Neural cell (in vitro differentiated cells): ENCODE measurements at regions not wholly inside any gene's neighbourhood (a gene's known extent, or its start where the extent isn't known, plus 50 kb on each side); places are given as distances from the start of the nearest gene placed in this dataset.

ENCODE experiments used
- H2AFZ ChIP-seq: fragments of 200-600, 300-800 bp; sonication (generic), shearing (Covaris generic); 2 replicates; pipeline ENCODE4 v1.6.0; 2014; ENCODE audit warnings: low read depth, mild to moderate bottlenecking, antibody characterized with exemption, low read length, moderate library complexity
- H3F3A ChIP-seq: fragments of 200-600 bp; shearing (Covaris generic); 2 replicates; pipeline ENCODE4 v1.6.1; 2016; ENCODE audit warnings: mild to moderate bottlenecking, moderate library complexity, mixed read lengths, antibody characterized with exemption, low read length; ENCODE audit not compliant: insufficient read depth, poor library complexity, severe bottlenecking
- H3K27ac ChIP-seq: fragments of 200-600, 300-800 bp; sonication (generic), shearing (Covaris generic); 2 replicates; pipeline ENCODE4 v1.5.1; 2014; ENCODE audit warnings: mild to moderate bottlenecking, low read length, moderate library complexity
- H3K27me3 ChIP-seq: fragments of 300-800, 200-600 bp; sonication (generic), shearing (Covaris generic); 2 replicates; pipeline ENCODE4 v1.6.0; 2014; ENCODE audit warnings: mild to moderate bottlenecking, low read depth, low read length, moderate library complexity; ENCODE audit not compliant: insufficient read depth
- H3K36me3 ChIP-seq: fragments of 300-800, 200-600 bp; sonication (generic), shearing (Covaris generic); 2 replicates; pipeline ENCODE4 v1.5.1; 2014; ENCODE audit warnings: mild to moderate bottlenecking, antibody characterized with exemption, low read length, moderate library complexity; ENCODE audit not compliant: insufficient read depth
- H3K4me2 ChIP-seq: fragments of 300-800, 200-600 bp; sonication (generic), shearing (Covaris generic); 2 replicates; pipeline ENCODE4 v1.6.0; 2014; ENCODE audit warnings: mild to moderate bottlenecking, low read length
- H3K4me3 ChIP-seq: fragments of 300-800, 200-600 bp; sonication (generic), shearing (Covaris generic); 2 replicates; pipeline ENCODE4 v1.5.1; 2014; ENCODE audit warnings: mild to moderate bottlenecking, low read length, moderate library complexity
- H3K79me2 ChIP-seq: fragments of 200-600 bp; shearing (Covaris generic); replicated peaks from 2 replicates; pipeline ENCODE4 v1.6.0; 2014; ENCODE audit warnings: mild to moderate bottlenecking, low read length, moderate library complexity; ENCODE audit not compliant: insufficient read depth
- H3K9ac ChIP-seq: fragments of 300-800, 200-600 bp; sonication (generic), shearing (Covaris generic); 2 replicates; pipeline ENCODE4 v1.6.1; 2016; ENCODE audit warnings: mild to moderate bottlenecking, low read length, mixed read lengths
- H3K9me2 ChIP-seq: fragments of 200-600 bp; shearing (Covaris generic); 2 replicates; pipeline ENCODE4 v1.6.1; 2016; ENCODE audit warnings: mild to moderate bottlenecking, low read length, mixed read lengths; ENCODE audit not compliant: insufficient read depth
- H3K9me3 ChIP-seq: fragments of 200-600, 300-800 bp; sonication (generic), shearing (Covaris generic); 2 replicates; pipeline ENCODE4 v1.6.1; 2016; ENCODE audit warnings: mild to moderate bottlenecking, mixed run types, low read length, moderate library complexity, mixed read lengths
- H4K20me1 ChIP-seq: fragments of 200-600 bp; shearing (Covaris generic); 2 replicates; pipeline ENCODE4 v1.6.1; 2016; ENCODE audit warnings: mild to moderate bottlenecking, mixed run types; ENCODE audit not compliant: insufficient read depth
- EP300 ChIP-seq: fragments of 450-650 bp; conservative IDR thresholded peaks from 2 replicates; pipeline ENCODE4 v1.6.1; 2014; ENCODE audit warnings: antibody characterized with exemption, mild to moderate bottlenecking, moderate library complexity; ENCODE audit not compliant: poor library complexity, severe bottlenecking
- MXI1 ChIP-seq: fragments of 450-650 bp; conservative IDR thresholded peaks from 2 replicates; pipeline ENCODE4 v1.6.1; 2014; ENCODE audit warnings: antibody characterized with exemption, mild to moderate bottlenecking; ENCODE audit not compliant: poor library complexity, severe bottlenecking
- POLR2AphosphoS5 ChIP-seq: IDR thresholded peaks from 2 replicates; pipeline ENCODE4 v1.6.1; 2012
- RAD21 ChIP-seq: fragments of 450-650 bp; conservative IDR thresholded peaks from 2 replicates; pipeline ENCODE4 v1.6.1; 2014; ENCODE audit warnings: antibody characterized with exemption, mild to moderate bottlenecking, moderate library complexity
- SMC3 ChIP-seq: fragments of 450-650 bp; conservative IDR thresholded peaks from 2 replicates; pipeline ENCODE4 v1.6.1; 2014; ENCODE audit warnings: antibody characterized with exemption, mild to moderate bottlenecking, moderate library complexity; ENCODE audit not compliant: poor library complexity
- TAF1 ChIP-seq: IDR thresholded peaks from 2 replicates; pipeline ENCODE4 v1.6.1; 2012; ENCODE audit warnings: low read depth
- TF ChIP-seq, protein P1 (sequence below): fragments of 450-650 bp; IDR thresholded peaks from 2 replicates; pipeline ENCODE4 v1.5.1; 2014; ENCODE audit warnings: antibody characterized with exemption, mild to moderate bottlenecking, moderate library complexity; ENCODE audit not compliant: poor library complexity, severe bottlenecking
- TF ChIP-seq, protein P2 (sequence below): IDR thresholded peaks from 2 replicates; pipeline ENCODE4 v1.6.1; 2012; ENCODE audit warnings: borderline replicate concordance

DNA sequence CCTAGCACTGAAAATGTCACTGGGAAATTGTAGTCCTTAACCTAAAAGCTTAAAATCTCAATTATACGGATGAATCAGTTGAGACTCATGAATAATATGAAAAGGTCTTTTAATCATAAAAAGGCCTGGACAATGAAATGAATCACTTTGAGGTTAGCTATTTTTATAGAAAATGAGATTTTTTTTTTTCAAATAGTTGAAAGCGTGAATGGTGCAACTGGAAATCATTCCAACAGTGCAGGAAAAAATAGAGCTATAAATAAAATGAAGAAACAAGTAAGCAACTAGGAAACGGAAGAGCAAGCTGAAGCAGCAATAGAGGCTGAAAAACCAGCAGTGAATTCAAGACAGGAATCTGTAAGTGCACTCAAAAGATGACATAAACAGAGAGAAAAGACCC, 142.9 kb downstream of the BACH1 start:
- H2AFZ ChIP-seq, result no peak overlapping the region
- no peaks in the 10 kb centered on the region for H3K36me3 ChIP-seq
- H3K4me3 ChIP-seq, result no peak overlapping the region
- no peak overlapping the region for H3K9ac ChIP-seq
- no peaks in the 10 kb centered on the region for H3K79me2 ChIP-seq
- no peak overlapping the region for H3K4me2 ChIP-seq
- H3K9me2 ChIP-seq, result no peaks in the 10 kb centered on the region
- no peaks in the 10 kb centered on the region for H4K20me1 ChIP-seq
- no peaks in the 10 kb centered on the region for H3F3A ChIP-seq
- H3K27ac ChIP-seq, result no peak overlapping the region
- no peak for TF ChIP-seq RAD21
- no peak for TF ChIP-seq POLR2AphosphoS5
- no peak for TF ChIP-seq MXI1
- TF ChIP-seq, protein P1, sequence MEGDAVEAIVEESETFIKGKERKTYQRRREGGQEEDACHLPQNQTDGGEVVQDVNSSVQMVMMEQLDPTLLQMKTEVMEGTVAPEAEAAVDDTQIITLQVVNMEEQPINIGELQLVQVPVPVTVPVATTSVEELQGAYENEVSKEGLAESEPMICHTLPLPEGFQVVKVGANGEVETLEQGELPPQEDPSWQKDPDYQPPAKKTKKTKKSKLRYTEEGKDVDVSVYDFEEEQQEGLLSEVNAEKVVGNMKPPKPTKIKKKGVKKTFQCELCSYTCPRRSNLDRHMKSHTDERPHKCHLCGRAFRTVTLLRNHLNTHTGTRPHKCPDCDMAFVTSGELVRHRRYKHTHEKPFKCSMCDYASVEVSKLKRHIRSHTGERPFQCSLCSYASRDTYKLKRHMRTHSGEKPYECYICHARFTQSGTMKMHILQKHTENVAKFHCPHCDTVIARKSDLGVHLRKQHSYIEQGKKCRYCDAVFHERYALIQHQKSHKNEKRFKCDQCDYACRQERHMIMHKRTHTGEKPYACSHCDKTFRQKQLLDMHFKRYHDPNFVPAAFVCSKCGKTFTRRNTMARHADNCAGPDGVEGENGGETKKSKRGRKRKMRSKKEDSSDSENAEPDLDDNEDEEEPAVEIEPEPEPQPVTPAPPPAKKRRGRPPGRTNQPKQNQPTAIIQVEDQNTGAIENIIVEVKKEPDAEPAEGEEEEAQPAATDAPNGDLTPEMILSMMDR, result no peak
- TF ChIP-seq SMC3, result no peak
- TF ChIP-seq TAF1, result no peak
- H3K9me3 ChIP-seq, result no peaks in the 10 kb centered on the region
- no peaks in the 10 kb centered on the region for H3K27me3 ChIP-seq

DNA sequence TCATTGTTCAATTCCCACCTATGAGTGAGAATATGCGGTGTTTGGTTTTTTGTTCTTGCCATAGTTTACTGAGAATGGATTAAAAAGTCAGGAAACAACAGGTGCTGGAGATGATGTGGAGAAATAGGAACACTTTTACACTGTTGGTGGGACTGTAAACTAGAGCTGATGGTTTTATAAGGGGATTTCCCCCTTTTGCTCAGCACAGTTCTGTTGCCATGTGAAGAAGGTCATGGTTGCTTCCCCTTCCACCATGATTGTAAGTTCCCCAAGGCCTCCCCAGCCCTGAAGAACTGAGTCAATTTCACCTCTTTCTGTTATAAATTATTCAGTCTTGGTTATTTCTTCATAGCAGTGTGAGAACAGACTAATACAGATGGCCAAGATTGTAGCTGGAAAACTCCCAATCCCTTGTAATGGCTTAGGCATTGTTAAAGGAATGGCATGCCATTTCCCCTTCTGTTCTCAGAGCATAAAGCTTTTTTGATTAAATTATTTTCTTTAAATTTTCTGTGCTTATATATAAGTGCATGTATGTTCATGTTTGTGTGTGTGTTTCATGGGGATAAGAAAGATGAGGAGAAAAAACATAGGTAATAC, 144.8 kb downstream of the BACH1 start:
- Histone ChIP-seq H3K9ac (no peak overlapping the region), H3K9me2 (no peaks in the 10 kb centered on the region), H3K9me3 (no peaks in the 10 kb centered on the region), H3K36me3 (no peaks in the 10 kb centered on the region), H3K27ac (no peak overlapping the region), H3K27me3 (no peaks in the 10 kb centered on the region), H3K4me3 (no peak overlapping the region), H2AFZ (no peak overlapping the region), H3K4me2 (no peak overlapping the region), H3F3A (no peaks in the 10 kb centered on the region), H3K79me2 (no peaks in the 10 kb centered on the region), H4K20me1 (no peaks in the 10 kb centered on the region)
- no peak for TF ChIP-seq EP300
- TF ChIP-seq RAD21, result no peak
- TF ChIP-seq, protein P1, result no peak
- no peak for TF ChIP-seq POLR2AphosphoS5
- no peak for TF ChIP-seq MXI1
- TF ChIP-seq SMC3, result no peak
- TF ChIP-seq TAF1, result no peak
- TF ChIP-seq, protein P2, sequence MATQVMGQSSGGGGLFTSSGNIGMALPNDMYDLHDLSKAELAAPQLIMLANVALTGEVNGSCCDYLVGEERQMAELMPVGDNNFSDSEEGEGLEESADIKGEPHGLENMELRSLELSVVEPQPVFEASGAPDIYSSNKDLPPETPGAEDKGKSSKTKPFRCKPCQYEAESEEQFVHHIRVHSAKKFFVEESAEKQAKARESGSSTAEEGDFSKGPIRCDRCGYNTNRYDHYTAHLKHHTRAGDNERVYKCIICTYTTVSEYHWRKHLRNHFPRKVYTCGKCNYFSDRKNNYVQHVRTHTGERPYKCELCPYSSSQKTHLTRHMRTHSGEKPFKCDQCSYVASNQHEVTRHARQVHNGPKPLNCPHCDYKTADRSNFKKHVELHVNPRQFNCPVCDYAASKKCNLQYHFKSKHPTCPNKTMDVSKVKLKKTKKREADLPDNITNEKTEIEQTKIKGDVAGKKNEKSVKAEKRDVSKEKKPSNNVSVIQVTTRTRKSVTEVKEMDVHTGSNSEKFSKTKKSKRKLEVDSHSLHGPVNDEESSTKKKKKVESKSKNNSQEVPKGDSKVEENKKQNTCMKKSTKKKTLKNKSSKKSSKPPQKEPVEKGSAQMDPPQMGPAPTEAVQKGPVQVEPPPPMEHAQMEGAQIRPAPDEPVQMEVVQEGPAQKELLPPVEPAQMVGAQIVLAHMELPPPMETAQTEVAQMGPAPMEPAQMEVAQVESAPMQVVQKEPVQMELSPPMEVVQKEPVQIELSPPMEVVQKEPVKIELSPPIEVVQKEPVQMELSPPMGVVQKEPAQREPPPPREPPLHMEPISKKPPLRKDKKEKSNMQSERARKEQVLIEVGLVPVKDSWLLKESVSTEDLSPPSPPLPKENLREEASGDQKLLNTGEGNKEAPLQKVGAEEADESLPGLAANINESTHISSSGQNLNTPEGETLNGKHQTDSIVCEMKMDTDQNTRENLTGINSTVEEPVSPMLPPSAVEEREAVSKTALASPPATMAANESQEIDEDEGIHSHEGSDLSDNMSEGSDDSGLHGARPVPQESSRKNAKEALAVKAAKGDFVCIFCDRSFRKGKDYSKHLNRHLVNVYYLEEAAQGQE, result no peak
